OCI-M1 (cell line): ENCODE measurements at regions not wholly inside any gene's neighbourhood (a gene's known extent, or its start where the extent isn't known, plus 50 kb on each side); places are given as distances from the start of the nearest gene placed in this dataset.

Source experiments
- DNase-seq: peaks from one replicate; lab custom pipeline; 2025; lab: John Stamatoyannopoulos, UW

- no peak for DNase-seq
Observed at GRCh38 chr11:8323161-8323935, 59.7 kb upstream of the LMO1 start.

- DNase-seq: no peak
Observed at GRCh38 chr11:8321876-8322275, 58.2 kb upstream of the LMO1 start.

GRCh38 chr11:8320076-8320475, 56.4 kb upstream of the LMO1 start:
- DNase-seq: no peak

- peak; percentile 1 for DNase-seq
Observed at GRCh38 chr11:8318536-8318935, 54.9 kb upstream of the LMO1 start.

GRCh38 chr11:8317159-8317558, 53.5 kb upstream of the LMO1 start:
- DNase-seq: no peak

- DNase-seq: no peak
Observed at GRCh38 chr11:8315954-8316353, 52.3 kb upstream of the LMO1 start.

GRCh38 chr11:8315463-8315862, 51.8 kb upstream of the LMO1 start:
- DNase-seq: no peak

GRCh38 chr11:8314916-8315315, 51.2 kb upstream of the LMO1 start:
- DNase-seq: no peak

- DNase-seq: no peak
Observed at GRCh38 chr11:8313504-8314090, 49.9 kb upstream of the LMO1 start.
